ENCODE measurements at regions not wholly inside any gene's neighbourhood (a gene's known extent, or its start where the extent isn't known, plus 50 kb on each side); places are given as distances from the start of the nearest gene placed in this dataset.

DNA sequence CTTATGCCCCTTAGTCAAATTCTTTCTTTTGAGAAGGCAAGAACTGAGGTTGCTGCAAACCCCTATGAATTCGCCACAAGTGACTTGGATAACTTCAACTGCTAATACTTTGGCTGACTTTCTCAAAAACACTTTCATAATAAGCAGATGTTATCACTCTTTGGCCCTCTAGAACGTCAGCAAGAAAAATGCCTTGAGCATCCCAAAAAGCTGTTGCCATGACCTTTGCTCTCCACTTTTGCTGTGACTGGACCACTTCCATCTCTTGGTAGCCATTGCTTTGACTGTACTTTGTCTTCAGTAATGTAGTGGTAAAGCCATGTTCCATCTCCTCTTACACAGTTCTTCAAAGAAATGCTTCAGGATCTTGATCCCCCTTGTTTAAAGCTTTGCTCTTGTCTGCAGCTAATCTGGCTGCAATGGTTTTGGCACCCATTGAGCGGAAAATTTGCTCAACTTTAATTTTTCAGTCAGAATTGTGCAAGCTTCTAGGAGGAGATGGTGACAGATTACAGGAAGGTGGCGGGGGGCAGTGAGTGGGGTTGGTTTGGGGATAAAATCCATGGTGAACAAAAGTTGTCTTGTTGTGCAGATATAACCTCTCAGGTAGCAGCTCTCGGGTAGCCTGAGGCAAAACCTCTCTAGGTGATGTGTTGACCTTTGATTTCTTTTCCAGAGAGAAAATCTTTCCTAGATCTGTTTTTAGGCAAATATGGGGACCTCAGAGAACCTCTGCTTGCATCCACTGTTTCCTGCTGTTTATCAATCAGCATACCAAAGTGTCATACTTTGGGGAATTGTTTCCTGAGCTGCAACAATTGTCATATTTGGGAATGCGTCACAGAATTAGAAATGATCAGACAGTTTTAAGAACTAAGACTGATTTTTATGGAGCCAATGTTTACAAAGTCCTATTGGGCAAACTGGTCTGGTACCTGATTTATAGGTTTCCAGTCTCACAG, 83.6 kb downstream of the CCR1 start (continued):
- TF ChIP-seq, protein P1, sequence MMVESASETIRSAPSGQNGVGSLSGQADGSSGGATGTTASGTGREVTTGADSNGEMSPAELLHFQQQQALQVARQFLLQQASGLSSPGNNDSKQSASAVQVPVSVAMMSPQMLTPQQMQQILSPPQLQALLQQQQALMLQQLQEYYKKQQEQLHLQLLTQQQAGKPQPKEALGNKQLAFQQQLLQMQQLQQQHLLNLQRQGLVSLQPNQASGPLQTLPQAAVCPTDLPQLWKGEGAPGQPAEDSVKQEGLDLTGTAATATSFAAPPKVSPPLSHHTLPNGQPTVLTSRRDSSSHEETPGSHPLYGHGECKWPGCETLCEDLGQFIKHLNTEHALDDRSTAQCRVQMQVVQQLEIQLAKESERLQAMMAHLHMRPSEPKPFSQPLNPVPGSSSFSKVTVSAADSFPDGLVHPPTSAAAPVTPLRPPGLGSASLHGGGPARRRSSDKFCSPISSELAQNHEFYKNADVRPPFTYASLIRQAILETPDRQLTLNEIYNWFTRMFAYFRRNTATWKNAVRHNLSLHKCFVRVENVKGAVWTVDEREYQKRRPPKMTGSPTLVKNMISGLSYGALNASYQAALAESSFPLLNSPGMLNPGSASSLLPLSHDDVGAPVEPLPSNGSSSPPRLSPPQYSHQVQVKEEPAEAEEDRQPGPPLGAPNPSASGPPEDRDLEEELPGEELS (CRISPR knock-in tag; IDR thresholded peaks at IDR 0.05), result no peak
- no peak for TF ChIP-seq GABPB1 (CRISPR knock-in tag; IDR thresholded peaks at IDR 0.05)
- TF ChIP-seq, protein P2, sequence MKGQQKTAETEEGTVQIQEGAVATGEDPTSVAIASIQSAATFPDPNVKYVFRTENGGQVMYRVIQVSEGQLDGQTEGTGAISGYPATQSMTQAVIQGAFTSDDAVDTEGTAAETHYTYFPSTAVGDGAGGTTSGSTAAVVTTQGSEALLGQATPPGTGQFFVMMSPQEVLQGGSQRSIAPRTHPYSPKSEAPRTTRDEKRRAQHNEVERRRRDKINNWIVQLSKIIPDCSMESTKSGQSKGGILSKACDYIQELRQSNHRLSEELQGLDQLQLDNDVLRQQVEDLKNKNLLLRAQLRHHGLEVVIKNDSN (CRISPR knock-in tag; IDR thresholded peaks at IDR 0.05), result no peak
- TF ChIP-seq ETV6 (CRISPR knock-in tag; IDR thresholded peaks at IDR 0.05), result no peak
- TF ChIP-seq NR1H2 (CRISPR knock-in tag; IDR thresholded peaks at IDR 0.05), result no peak
- TF ChIP-seq TCF7 (CRISPR knock-in tag; IDR thresholded peaks at IDR 0.05; ENCODE audit: low read depth), result no peak

DNA sequence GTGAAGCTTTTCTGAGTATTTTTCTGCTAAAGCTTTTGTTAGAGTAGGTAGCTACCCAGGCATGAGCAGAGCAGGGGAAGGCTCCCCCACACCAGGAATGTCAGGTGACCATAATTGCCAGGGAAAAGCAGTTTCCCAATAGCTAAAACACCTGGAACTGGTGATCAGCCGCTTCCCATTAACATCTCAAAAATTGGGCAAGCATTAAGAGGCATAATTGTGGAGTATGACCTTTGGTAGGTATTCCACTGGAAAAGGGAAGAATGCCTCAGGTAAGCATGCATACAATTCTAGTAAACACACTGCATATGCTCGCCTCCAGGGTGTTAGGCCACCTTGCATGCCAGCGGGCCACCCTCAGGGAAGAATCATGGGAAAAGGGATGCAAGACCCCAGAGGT, 84.5 kb downstream of the CCR1 start:
- peaks cover 10% of the 10 kb centered on the region for H3K4me1 Mint-ChIP-seq
- ATAC-seq (no peak), DNase-seq (ENCODE audit: low spot score) (no peak)
- no peak overlapping the region for H3K27ac Mint-ChIP-seq
- no peak overlapping the region for H3K4me3 Mint-ChIP-seq
- no peaks in the 10 kb centered on the region for H3K36me3 Mint-ChIP-seq
- H3K9me3 Mint-ChIP-seq, result no peaks in the 10 kb centered on the region
- H3K27me3 Mint-ChIP-seq (ENCODE audit: low read depth), result no peaks in the 10 kb centered on the region; the same call in 1 of the 2 replicates
- TF ChIP-seq ELF4 (CRISPR knock-in tag; IDR thresholded peaks at IDR 0.05; ENCODE audit: low read depth) (no peak), RORB (CRISPR knock-in tag; IDR thresholded peaks at IDR 0.05) (no peak), NR2C2 (CRISPR knock-in tag; IDR thresholded peaks at IDR 0.05) (no peak), GTF2I (CRISPR knock-in tag; conservative IDR thresholded peaks at IDR 0.05) (no peak), ZNF232 (CRISPR knock-in tag; IDR thresholded peaks at IDR 0.05) (no peak), ZBTB21 (CRISPR knock-in tag; IDR thresholded peaks at IDR 0.05; ENCODE audit: borderline replicate concordance) (no peak), GABPB1 (CRISPR knock-in tag; IDR thresholded peaks at IDR 0.05) (no peak), FOXP1 (CRISPR knock-in tag; IDR thresholded peaks at IDR 0.05; ENCODE audit: borderline replicate concordance) (no peak), IRF2 (CRISPR knock-in tag; IDR thresholded peaks at IDR 0.05; ENCODE audit: borderline replicate concordance, low read depth) (no peak)
- TF ChIP-seq, protein P3, sequence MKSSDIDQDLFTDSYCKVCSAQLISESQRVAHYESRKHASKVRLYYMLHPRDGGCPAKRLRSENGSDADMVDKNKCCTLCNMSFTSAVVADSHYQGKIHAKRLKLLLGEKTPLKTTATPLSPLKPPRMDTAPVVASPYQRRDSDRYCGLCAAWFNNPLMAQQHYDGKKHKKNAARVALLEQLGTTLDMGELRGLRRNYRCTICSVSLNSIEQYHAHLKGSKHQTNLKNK (CRISPR knock-in tag; IDR thresholded peaks at IDR 0.05), result no peak
- TF ChIP-seq, protein P4, sequence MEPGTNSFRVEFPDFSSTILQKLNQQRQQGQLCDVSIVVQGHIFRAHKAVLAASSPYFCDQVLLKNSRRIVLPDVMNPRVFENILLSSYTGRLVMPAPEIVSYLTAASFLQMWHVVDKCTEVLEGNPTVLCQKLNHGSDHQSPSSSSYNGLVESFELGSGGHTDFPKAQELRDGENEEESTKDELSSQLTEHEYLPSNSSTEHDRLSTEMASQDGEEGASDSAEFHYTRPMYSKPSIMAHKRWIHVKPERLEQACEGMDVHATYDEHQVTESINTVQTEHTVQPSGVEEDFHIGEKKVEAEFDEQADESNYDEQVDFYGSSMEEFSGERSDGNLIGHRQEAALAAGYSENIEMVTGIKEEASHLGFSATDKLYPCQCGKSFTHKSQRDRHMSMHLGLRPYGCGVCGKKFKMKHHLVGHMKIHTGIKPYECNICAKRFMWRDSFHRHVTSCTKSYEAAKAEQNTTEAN (CRISPR knock-in tag; IDR thresholded peaks at IDR 0.05), result no peak
- TF ChIP-seq, protein P5, sequence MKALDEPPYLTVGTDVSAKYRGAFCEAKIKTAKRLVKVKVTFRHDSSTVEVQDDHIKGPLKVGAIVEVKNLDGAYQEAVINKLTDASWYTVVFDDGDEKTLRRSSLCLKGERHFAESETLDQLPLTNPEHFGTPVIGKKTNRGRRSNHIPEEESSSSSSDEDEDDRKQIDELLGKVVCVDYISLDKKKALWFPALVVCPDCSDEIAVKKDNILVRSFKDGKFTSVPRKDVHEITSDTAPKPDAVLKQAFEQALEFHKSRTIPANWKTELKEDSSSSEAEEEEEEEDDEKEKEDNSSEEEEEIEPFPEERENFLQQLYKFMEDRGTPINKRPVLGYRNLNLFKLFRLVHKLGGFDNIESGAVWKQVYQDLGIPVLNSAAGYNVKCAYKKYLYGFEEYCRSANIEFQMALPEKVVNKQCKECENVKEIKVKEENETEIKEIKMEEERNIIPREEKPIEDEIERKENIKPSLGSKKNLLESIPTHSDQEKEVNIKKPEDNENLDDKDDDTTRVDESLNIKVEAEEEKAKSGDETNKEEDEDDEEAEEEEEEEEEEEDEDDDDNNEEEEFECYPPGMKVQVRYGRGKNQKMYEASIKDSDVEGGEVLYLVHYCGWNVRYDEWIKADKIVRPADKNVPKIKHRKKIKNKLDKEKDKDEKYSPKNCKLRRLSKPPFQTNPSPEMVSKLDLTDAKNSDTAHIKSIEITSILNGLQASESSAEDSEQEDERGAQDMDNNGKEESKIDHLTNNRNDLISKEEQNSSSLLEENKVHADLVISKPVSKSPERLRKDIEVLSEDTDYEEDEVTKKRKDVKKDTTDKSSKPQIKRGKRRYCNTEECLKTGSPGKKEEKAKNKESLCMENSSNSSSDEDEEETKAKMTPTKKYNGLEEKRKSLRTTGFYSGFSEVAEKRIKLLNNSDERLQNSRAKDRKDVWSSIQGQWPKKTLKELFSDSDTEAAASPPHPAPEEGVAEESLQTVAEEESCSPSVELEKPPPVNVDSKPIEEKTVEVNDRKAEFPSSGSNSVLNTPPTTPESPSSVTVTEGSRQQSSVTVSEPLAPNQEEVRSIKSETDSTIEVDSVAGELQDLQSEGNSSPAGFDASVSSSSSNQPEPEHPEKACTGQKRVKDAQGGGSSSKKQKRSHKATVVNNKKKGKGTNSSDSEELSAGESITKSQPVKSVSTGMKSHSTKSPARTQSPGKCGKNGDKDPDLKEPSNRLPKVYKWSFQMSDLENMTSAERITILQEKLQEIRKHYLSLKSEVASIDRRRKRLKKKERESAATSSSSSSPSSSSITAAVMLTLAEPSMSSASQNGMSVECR (CRISPR knock-in tag; IDR thresholded peaks at IDR 0.05; ENCODE audit: borderline replicate concordance), result no peak
- ChIA-PET CTCF (interaction anchor here (1.5 kb wide), 1 partner anchor 45 kb away, joined by 3 read pairs; no protein-coding TSS in a partner anchor), POLR2A (no interaction called here)
